Tibial nerve (tissue), 3 donors: ENCODE measurements at regions not wholly inside any gene's neighbourhood (a gene's known extent, or its start where the extent isn't known, plus 50 kb on each side); places are given as distances from the start of the nearest gene placed in this dataset.

ENCODE experiments used
- POLR2A ChIP-seq, 2 donors: fragments of 450-650 bp; IDR thresholded peaks; one replicate each; pipeline ENCODE4 v1.6.1; 2017; ENCODE audit warnings: antibody characterized with exemption in 2 of 2, mild to moderate bottlenecking in 2 of 2, moderate library complexity in 2 of 2
- TF ChIP-seq, protein P1 (sequence below), 5 experiments: fragments of 200-600 bp in 3 of 5; fragments of 450-650 bp in 2 of 5; sonication (generic) in 3 of 5; IDR thresholded peaks; one replicate each; pipeline ENCODE4 v1.5.1; 2016 to 2019; ENCODE audit warnings: antibody characterized with exemption in 5 of 5, mild to moderate bottlenecking in 3 of 5, moderate library complexity in 2 of 5

DNA sequence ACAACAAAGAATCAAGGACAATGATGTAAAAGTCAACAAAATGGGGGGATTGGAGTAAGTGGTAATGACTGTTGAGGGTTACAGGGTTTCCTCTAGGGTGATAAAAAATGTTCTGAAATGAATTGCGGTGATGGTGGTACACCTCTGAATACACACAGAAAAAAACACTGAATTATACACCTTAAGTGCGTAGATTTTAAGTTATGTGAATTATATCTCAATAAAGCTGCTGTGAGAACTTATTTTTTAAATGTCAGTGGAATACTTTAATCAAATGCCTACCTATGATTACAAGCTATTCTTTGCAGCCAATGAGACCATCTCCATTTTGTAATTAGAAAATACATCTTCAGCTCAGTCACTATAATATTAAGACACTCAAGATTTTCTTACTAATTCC is 53.5 kb downstream of the ZNF608 start:
- TF ChIP-seq, protein P1, sequence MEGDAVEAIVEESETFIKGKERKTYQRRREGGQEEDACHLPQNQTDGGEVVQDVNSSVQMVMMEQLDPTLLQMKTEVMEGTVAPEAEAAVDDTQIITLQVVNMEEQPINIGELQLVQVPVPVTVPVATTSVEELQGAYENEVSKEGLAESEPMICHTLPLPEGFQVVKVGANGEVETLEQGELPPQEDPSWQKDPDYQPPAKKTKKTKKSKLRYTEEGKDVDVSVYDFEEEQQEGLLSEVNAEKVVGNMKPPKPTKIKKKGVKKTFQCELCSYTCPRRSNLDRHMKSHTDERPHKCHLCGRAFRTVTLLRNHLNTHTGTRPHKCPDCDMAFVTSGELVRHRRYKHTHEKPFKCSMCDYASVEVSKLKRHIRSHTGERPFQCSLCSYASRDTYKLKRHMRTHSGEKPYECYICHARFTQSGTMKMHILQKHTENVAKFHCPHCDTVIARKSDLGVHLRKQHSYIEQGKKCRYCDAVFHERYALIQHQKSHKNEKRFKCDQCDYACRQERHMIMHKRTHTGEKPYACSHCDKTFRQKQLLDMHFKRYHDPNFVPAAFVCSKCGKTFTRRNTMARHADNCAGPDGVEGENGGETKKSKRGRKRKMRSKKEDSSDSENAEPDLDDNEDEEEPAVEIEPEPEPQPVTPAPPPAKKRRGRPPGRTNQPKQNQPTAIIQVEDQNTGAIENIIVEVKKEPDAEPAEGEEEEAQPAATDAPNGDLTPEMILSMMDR (IDR thresholded peaks at IDR 0.05), result no peak
- TF ChIP-seq POLR2A (IDR thresholded peaks at IDR 0.05), result no peak
